SIG-M5 treated with dmso at 0.1 percent for 504 hours (cell line): ENCODE measurements at regions not wholly inside any gene's neighbourhood (a gene's known extent, or its start where the extent isn't known, plus 50 kb on each side); places are given as distances from the start of the nearest gene placed in this dataset.

ENCODE experiments used
- DNase-seq: peaks from one replicate; lab custom pipeline; 2025; ENCODE audit not compliant: unreplicated experiment; lab: John Stamatoyannopoulos, UW

GRCh38 chr4:24666316-24666715, 82.0 kb upstream of the DHX15 start:
- DNase-seq: no peak

DNA sequence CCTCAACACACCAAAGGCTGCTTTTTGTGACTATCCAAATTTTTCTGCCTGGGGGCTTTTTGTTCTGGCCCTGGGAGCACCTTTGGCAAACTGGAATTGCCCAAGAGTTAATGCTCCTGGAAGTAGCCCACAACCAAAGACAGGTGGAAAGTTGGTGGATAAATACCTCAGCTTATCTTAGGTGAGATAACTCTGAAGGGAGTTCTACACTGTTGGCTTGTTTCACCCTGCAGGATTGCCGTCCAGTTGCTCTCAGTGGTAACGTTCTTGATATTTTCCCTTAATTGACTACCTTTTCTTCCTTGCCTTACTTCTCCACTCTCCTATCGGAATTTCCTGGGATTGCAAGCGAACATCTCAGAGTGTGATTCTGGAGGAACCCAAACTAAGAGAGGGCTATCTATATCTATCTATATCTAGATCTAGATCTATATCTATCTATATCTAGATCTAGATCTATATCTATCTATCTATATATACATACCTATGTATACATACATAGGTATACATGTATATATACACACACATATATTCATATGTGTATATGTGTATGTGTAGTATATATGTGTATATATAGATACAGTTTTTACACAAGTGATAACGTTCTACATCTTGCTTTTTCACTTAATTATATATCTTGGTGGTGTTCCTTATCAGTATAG, 82.6 kb upstream of the DHX15 start:
- DNase-seq: no peak

DNA sequence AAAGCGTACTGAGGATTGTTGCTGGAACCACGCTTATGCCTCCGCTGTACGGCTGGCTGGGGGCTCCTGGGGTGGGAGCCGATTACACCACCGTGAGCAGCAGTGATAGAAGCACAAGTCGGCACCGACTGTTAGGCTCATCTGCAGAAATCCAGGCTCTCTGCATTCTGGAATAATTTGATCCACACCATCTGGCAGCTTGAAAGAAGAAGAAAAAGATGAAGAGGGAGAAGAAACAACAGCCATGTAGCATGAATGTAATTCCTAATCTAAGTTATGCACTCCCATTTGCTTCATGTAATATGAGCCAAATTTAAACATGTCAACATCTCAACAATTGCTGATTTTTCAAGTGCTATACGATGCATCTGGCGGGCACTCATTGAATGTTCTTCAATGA, 84.6 kb upstream of the DHX15 start:
- DNase-seq: no peak

- no peak for DNase-seq
Measured at GRCh38 chr4:24669751-24670150, 85.4 kb upstream of the DHX15 start.

DNA sequence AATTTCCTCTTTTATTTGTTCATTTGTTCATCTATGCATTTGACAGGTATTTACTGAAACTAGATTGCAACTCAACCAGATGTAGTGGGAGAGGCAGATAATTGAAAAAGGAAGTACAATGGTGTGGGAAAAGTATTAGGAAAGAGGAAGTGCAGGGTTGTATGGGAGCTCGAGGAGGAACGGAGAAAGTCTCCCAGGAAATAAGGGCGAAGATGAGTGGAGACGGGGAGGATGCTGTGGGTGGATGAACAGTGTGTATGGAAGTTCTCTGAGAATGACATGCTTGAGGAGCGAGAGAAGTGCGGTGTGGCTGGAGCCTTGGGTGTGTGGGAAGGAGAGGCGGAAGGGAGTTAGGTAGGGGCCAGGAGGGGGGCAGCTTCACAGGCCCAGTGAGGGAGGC, 87.5 kb upstream of the DHX15 start:
- DNase-seq: no peak

DNA sequence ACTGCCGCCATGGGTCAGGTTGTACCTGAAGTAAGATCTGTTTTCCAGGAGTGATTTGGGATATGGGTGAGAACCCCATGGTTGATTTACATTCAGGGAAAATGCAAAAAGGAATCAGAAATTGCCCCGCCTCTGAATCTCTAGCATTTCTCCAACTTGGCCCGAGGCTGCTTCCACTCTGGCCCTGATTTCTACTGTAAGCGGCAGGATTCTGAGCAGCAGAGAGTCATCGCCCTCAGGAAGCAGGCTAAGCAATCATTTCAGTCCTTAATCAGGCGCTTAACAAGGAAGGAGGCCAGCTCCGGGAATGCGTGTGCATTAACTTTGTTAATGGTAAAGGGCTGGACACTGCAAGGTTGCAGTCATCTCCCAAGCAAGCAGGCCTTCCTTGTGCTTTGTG, 88.5 kb upstream of the DHX15 start:
- DNase-seq: no peak

DNA sequence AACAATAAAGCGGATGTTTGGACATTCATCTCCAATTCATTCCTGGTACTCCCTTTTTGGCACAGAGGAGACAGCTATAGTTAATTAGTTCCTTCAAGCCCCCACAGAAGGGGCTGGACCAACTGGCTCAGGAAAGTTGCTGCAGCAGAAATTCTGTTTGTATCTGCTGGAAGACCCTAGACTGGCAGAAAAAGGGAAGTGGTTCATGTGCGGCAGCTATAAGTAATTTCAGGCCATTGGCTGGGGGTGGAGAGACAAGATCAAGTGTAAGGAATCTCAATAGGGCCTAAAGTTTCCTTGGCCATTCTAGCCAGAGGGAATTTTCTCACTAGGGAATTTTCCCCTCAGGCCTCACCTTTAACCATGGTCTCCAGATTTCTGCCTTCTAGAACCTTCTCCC, 89.9 kb upstream of the DHX15 start:
- DNase-seq: peak; percentile 11

- DNase-seq: no peak
Measured at GRCh38 chr4:24675721-24676389, 91.5 kb upstream of the DHX15 start.

DNA sequence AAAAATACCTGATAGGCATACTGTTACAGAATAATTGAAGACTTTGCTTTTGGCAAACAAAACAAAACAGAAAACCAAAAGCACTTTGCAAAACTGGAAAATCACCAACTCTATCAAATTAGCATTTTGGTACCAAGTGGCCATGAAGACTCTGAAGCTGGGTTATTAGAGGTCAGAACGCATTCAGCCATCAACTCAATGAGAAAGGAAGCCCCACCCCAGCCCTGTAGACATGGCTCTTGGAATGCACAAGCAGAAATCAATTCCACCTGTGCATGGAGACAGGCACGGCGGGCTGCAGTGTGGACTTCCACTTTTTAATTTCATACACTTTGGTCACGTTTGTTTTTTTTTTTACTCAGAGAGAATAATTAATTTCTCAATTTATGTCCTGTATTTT, 93.6 kb upstream of the DHX15 start:
- DNase-seq: no peak

DNA sequence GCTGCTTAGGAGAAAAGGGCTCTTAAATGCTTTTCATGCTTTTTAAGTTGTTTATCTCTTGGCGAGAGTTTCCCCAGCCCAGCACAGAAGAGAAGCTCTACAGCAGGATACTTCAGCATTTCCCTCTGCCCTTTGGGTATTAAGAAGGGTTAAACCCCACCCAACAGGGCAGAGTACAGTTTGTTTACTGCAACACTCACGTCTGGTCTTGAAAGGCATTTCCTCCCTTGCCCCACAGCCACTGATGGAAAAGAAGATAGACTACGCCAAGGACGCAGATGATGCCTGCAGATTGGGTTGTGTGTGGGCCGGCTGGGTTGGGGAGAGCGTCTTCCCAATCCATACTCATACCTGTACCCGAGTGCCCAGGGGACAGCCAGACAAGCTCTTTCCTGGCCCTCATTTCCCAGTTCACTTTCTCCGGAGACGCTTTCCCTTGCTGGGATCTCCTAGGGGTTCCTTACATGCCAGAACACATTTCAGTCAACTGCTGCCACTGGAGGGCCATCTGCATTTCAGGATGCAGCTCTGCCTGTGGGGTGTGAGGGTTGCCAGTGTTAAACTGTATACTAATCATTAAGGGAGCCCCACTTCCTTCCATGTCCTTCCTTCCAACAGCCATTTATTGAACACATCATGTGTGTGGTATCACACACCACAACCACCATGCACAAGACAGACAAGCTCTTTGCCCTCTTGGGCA, 96.5 kb upstream of the DHX15 start:
- no peak for DNase-seq

DNA sequence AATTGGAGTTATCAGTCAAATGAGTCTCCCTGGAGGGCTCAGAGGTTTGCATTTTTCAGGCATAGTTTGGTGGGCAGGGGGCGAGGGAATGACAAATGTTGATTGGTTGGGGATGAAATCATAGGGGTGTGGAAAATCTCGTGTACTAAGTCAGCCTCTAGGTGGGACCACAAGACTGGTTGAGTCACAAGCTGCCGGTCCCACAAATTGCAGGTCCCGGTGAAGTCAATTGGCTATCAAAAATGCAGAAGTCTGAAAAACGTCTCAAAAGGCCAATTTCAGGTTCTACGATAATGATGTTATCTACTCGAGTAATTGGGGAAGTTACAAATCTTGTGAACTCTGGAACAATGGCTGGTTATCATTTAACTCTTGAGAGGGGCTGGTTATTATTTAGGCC, 98.8 kb upstream of the DHX15 start:
- no peak for DNase-seq

DNA sequence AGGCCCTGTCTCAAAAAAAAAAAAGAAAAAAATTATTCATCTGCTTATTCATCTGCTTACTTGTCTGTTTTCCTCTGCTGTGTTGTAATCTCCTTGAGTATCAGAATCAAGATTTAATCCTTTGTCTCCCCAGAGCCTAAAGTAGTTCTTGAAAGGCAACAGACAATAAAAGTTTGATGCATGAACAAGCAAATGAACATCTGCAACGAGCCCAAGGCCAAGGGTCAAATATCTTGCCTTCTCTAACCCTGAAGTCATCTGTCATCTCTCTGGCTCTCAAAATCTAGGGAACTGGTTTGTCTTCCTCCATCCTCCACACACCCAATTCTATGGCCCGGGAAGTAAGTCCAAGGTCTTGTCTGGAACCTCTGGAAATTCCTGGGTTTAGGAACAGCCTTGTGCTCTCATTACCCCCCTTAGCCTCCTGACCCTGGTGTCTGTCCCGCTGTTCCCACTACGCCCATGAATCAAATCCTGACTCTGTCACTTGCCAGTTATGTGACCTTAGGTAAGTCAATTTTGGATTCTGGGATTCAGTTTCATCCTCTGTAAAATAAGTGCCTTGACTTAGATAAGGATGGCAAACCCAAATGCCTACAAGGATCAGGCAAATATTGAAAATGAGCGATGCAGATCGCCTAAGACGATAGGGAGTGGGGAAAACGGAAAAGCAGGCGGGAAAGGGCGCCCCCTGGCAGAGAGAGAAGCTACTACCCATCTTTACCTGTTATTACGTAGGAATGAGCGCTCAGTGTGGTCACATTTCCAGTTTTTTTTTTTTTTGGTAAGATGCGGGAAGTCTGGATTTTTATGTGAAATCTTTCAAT, 102.7 kb upstream of the DHX15 start:
- DNase-seq: peak; percentile 3

DNA sequence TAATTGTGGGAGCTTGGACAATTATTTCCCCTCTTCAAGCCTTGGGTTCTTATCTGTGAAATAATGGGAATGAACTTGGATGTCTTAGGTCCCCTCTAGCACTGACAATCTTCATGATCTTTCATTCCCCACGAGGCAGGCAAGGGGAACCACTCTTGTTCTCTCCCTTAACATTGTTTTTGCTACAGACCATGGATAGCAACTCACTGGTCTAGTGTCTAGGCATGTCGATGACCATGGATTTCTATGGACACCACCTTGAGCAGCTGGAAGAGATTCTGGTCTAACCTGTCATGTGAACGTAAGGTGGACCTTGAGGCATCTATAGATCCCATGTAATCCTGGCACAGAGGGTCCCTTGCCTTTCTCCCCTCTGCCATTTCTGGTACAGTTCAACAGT, 104.1 kb upstream of the DHX15 start:
- no peak for DNase-seq

GRCh38 chr4:24689212-24689611, 104.9 kb upstream of the DHX15 start:
- no peak for DNase-seq

- DNase-seq: no peak
Measured at GRCh38 chr4:24690436-24690835, 104.9 kb upstream of the SOD3 start.

DNA sequence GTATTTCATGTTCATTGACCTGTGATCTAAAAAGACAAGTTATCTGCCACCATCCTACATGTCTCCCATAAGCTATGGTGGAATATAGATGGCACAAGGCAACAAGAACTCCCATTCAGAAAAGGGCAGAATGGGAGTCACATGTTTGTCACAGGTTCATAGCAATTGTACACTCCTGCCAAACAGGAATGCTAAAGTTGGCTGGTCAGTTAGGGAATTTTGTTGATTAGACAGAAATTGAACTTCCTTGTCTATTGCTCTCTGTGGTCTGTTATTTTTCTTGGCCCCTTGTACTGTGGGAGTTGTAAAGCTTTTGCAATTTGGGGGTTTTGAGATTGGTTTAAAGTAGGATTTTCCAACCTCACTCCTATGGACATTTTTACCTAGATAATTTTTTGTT, 101.7 kb upstream of the SOD3 start:
- no peak for DNase-seq

DNA sequence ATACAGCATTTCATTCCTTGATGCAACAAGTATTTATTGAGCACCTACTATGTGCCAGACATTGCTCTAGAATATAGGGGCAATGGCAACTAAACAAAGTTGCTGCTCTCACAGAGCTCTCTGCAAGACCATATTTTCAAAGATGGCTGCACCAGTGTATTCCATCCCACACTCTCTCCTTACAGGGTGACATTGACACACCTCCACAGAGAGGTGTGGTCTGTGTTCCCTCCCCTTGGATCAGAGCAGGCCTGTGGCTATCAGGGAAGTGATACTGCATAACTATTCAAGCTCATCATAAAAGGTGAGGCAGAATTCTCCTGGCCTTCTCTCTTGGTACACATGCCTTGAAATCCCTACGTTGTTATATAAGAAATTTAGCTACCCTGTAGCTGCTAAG, 95.3 kb upstream of the SOD3 start:
- DNase-seq: no peak

- DNase-seq: no peak
Measured at GRCh38 chr4:24701683-24702082, 93.7 kb upstream of the SOD3 start.

DNA sequence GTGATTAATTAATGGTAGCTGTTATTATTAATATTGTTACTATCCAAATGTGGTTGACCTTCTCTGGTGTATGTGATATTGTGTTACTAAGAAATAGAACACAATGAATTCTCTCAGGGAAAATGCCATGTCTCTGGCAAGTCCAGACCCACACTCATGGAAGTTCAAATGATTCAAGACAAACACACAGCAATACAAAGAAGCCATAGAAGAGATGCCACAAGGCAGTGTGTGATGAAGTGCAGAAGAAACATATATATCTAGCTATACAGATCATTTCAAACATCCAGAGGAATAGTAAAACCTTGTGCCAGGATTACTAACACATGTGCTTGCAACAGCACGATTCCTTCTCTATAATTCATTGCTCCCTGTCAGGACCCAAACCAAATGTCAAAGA, 93.1 kb upstream of the SOD3 start:
- DNase-seq: no peak

DNA sequence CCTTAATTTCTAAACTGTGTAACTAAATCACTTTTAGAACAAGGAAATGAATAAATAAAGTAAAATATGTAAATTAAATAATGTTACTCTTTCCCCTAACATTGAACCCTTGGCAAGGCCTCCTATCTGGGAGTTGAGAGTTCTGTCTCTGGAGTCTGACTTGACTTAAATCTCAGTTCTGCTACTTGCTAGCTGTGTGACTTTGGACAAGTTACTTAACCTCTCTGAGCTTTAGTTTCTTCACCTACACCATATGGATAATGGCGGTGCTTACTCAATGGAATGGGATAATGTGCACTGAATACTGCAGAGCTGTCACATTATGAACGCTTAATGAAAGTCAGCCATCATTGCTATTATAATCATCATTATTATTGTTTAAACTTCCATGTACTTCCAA, 92.1 kb upstream of the SOD3 start:
- DNase-seq: no peak

GRCh38 chr4:24704149-24704548, 91.2 kb upstream of the SOD3 start:
- no peak for DNase-seq
